OCI-LY3 (cell line): ENCODE measurements at regions not wholly inside any gene's neighbourhood (a gene's known extent, or its start where the extent isn't known, plus 50 kb on each side); places are given as distances from the start of the nearest gene placed in this dataset.

ENCODE experiments used
- CTCF ChIP-seq: fragments of 200-600, 300-600 bp; sonication (generic); IDR thresholded peaks from 2 replicates; pipeline ENCODE4 v1.5.1; 2014; ENCODE audit warnings: antibody characterized with exemption, low read length, low read depth
- EZH2phosphoT487 ChIP-seq: fragments of 200-600 bp; shearing (Covaris generic); IDR thresholded peaks from 2 replicates; pipeline ENCODE4 v1.6.1; 2018; ENCODE audit warnings: antibody characterized with exemption, mixed run types, low read depth

- no peak for TF ChIP-seq CTCF
- TF ChIP-seq EZH2phosphoT487 = no peak
These were observed 303.9 kb downstream of the FGF9 start for GRCh38 chr13:21974741-21975140.
